Subcutaneous abdominal adipose tissue (tissue), 5 donors: ENCODE measurements at regions not wholly inside any gene's neighbourhood (a gene's known extent, or its start where the extent isn't known, plus 50 kb on each side); places are given as distances from the start of the nearest gene placed in this dataset.

Experiments used
- H3K27ac ChIP-seq: one replicate; pipeline ENCODE4 v1.7.0; 2013; ENCODE audit warnings: low read depth, mild to moderate bottlenecking, inconsistent platforms, low read length, moderate library complexity
- H3K27me3 ChIP-seq, 5 donors: one replicate each; pipeline ENCODE4 v1.7.0; 2013; ENCODE audit warnings: low read length in 5 of 5, inconsistent platforms in 1 of 5; ENCODE audit not compliant: control insufficient read depth in 5 of 5, insufficient read depth in 4 of 5
- H3K36me3 ChIP-seq, 5 donors: one replicate each; pipeline ENCODE4 v1.7.0; 2013; ENCODE audit warnings: low read length in 5 of 5; ENCODE audit not compliant: control insufficient read depth in 5 of 5, insufficient read depth in 5 of 5
- H3K4me1 ChIP-seq, 5 donors: one replicate each; pipeline ENCODE4 v1.7.0; 2013; ENCODE audit warnings: low read length in 5 of 5, mild to moderate bottlenecking in 3 of 5, moderate library complexity in 1 of 5; ENCODE audit not compliant: control insufficient read depth in 5 of 5, insufficient read depth in 5 of 5
- H3K4me3 ChIP-seq, 5 donors: one replicate each; pipeline ENCODE4 v1.7.0; 2013; ENCODE audit warnings: low read length in 5 of 5, low read depth in 1 of 5
- H3K9ac ChIP-seq, 5 donors: one replicate each; pipeline ENCODE4 v1.7.0; 2013; ENCODE audit warnings: low read length in 5 of 5, mild to moderate bottlenecking in 4 of 5, moderate library complexity in 3 of 5
- H3K9me3 ChIP-seq, 5 donors: one replicate each; pipeline ENCODE4 v1.7.0; 2013; ENCODE audit warnings: low read length in 5 of 5; ENCODE audit not compliant: control insufficient read depth in 5 of 5
- donor health status: healthy.
- donor health status: healthy.
- donor health status: healthy.
- donor health status: healthy.
- donor health status: healthy.

GRCh38 chr21:38945545-38946245 is 140.0 kb downstream of the ETS2 start:
- Histone ChIP-seq H3K36me3 (no peaks in the 10 kb centered on the region), H3K9ac (no peak overlapping the region), H3K27ac (no peak overlapping the region), H3K27me3 (no peaks in the 10 kb centered on the region), H3K9me3 (no peaks in the 10 kb centered on the region), H3K4me3 (no peak overlapping the region), H3K4me1 (no peaks in the 10 kb centered on the region)

- no peaks in the 10 kb centered on the region for H3K9me3 ChIP-seq
- H3K27me3 ChIP-seq, result no peaks in the 10 kb centered on the region
- no peak overlapping the region for H3K27ac ChIP-seq
- no peak overlapping the region for H3K9ac ChIP-seq
- no peaks in the 10 kb centered on the region for H3K4me1 ChIP-seq
- H3K4me3 ChIP-seq, result no peak overlapping the region
- H3K36me3 ChIP-seq, result no peaks in the 10 kb centered on the region
These were observed 139.2 kb downstream of the ETS2 start for GRCh38 chr21:38944903-38945302.

DNA sequence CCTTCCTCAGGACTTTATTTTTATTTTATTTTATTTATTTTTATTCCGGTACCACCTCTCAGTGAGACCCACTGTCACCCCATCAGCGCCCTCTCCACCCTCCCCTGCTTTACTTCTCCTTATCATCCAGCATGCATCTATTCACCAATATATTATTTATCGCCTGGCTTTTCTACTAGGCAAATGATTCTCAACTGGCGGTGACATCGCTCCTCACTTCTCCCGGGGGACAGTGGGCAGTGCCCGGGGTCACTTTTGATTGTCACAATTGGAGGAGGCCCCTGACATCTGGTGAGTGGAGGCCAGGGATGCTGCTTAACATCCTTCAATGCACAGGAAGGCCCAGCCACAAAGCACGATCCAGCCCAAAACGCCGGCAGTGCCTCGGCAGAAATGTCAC is 138.7 kb downstream of the ETS2 start:
- Histone ChIP-seq H3K4me1 (no peaks in the 10 kb centered on the region), H3K4me3 (no peak overlapping the region), H3K9ac (no peak overlapping the region), H3K27ac (no peak overlapping the region), H3K9me3 (no peaks in the 10 kb centered on the region), H3K36me3 (no peaks in the 10 kb centered on the region), H3K27me3 (no peaks in the 10 kb centered on the region)

GRCh38 chr21:38942748-38943211 is 137.1 kb downstream of the ETS2 start:
- Histone ChIP-seq H3K9me3 (no peaks in the 10 kb centered on the region), H3K36me3 (no peaks in the 10 kb centered on the region), H3K4me3 (no peak overlapping the region), H3K27me3 (no peaks in the 10 kb centered on the region), H3K4me1 (no peaks in the 10 kb centered on the region), H3K27ac (no peak overlapping the region), H3K9ac (no peak overlapping the region)

- no peaks in the 10 kb centered on the region for H3K4me1 ChIP-seq
- no peak overlapping the region for H3K4me3 ChIP-seq
- H3K9me3 ChIP-seq, result no peaks in the 10 kb centered on the region
- no peak overlapping the region for H3K27ac ChIP-seq
- no peaks in the 10 kb centered on the region for H3K27me3 ChIP-seq
- H3K9ac ChIP-seq, result no peak overlapping the region
- no peaks in the 10 kb centered on the region for H3K36me3 ChIP-seq
These were observed 133.0 kb downstream of the ETS2 start for GRCh38 chr21:38938769-38939168.

GRCh38 chr21:38938343-38938742 is 132.6 kb downstream of the ETS2 start:
- Histone ChIP-seq H3K27ac (no peak overlapping the region), H3K4me3 (no peak overlapping the region), H3K9ac (no peak overlapping the region), H3K4me1 (no peaks in the 10 kb centered on the region), H3K27me3 (no peaks in the 10 kb centered on the region), H3K9me3 (no peaks in the 10 kb centered on the region), H3K36me3 (no peaks in the 10 kb centered on the region)

DNA sequence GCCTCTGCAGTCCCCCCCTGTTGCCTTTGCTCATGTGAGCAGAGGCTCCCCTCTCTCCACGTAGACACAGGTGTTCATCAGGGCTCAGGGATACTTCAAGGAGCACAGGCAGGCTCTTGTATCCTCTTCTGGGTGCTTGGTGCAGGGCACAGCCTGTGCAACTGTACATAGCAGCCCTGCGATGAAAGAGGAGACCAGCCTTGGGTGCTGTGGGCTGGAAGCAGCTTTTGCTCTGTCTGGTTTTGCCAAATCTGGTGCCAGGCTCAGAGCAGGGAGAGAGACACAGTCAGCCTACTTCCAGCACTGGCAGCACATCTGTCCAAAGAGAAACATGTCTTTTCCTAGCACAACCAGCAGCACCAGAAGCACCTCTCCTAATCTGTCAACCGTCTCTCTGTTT is 132.1 kb downstream of the ETS2 start:
- no peak overlapping the region for H3K9ac ChIP-seq

GRCh38 chr21:38937286-38937790 is 131.6 kb downstream of the ETS2 start:
- Histone ChIP-seq H3K4me1 (no peaks in the 10 kb centered on the region), H3K4me3 (no peak overlapping the region), H3K9me3 (no peaks in the 10 kb centered on the region), H3K27me3 (no peaks in the 10 kb centered on the region), H3K9ac (no peak overlapping the region), H3K36me3 (no peaks in the 10 kb centered on the region), H3K27ac (no peak overlapping the region)

More for the DNA sequence above, 132.1 kb downstream of the ETS2 start:
- Histone ChIP-seq H3K36me3 (no peaks in the 10 kb centered on the region), H3K4me3 (no peak overlapping the region), H3K27me3 (no peaks in the 10 kb centered on the region), H3K27ac (no peak overlapping the region), H3K4me1 (no peaks in the 10 kb centered on the region), H3K9me3 (no peaks in the 10 kb centered on the region)

- H3K9me3 ChIP-seq, result no peaks in the 10 kb centered on the region
- no peak overlapping the region for H3K4me3 ChIP-seq
- H3K27ac ChIP-seq, result no peak overlapping the region
- H3K36me3 ChIP-seq, result no peaks in the 10 kb centered on the region
- H3K9ac ChIP-seq, result no peak overlapping the region
- H3K4me1 ChIP-seq, result peaks cover 0 to 4% (median under 1%) of the 10 kb centered on the region in 5 donors
- H3K27me3 ChIP-seq, result no peaks in the 10 kb centered on the region
These were observed 130.5 kb downstream of the ETS2 start for GRCh38 chr21:38936240-38936639.

DNA sequence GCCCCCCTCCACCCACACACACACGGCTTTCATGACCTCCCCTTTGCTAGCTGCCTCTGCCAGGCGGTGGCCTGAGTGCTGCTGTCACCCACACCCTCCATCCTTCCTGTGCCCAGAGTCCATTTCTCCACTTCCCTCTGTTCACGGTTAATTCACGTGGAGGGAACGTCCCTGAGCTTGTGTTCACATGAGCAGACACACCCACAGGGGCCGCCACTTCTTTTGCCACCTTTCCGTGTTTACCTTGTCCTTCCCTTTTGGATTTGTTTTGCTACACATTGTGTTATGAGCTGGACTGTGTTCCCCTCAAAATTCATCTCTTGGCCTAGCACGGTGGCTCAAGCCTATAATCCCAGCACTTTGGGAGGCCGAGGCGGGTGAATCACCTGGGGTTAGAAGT is 128.0 kb downstream of the ETS2 start:
- Histone ChIP-seq H3K4me1 (peaks cover 0 to 14% (median 10%) of the 10 kb centered on the region in 5 donors), H3K9ac (no peak overlapping the region), H3K27ac (no peak overlapping the region), H3K27me3 (no peaks in the 10 kb centered on the region), H3K9me3 (peaks cover 0 to 2% (median 0%) of the 10 kb centered on the region in 5 donors), H3K36me3 (no peaks in the 10 kb centered on the region), H3K4me3 (no peak overlapping the region)
